Caco-2 (cell line): ENCODE measurements at regions not wholly inside any gene's neighbourhood (a gene's known extent, or its start where the extent isn't known, plus 50 kb on each side); places are given as distances from the start of the nearest gene placed in this dataset.

Experiments used
- BruUV-seq: library from RNA; stranded (reverse); fragments of 400-500 nt; replicated peaks from 2 replicates; lab custom pipeline; 2021; lab: Mats Ljungman, UMichigan
- CTCF ChIA-PET: fragments of 300-600 bp; sonication (Branson Sonifier 250); formaldehyde crosslinking; loops from one replicate; lab custom pipeline; 2022; ENCODE audit warnings: antibody characterized with exemption; lab: Charles Lee
- POLR2A ChIA-PET: fragments of 300-600 bp; sonication (Branson Sonifier 250); formaldehyde crosslinking; loops from one replicate; lab custom pipeline; 2022; ENCODE audit warnings: antibody characterized with exemption; lab: Charles Lee
- DNase-seq, 2 experiments: peaks; one replicate each; pipeline versions ENCODE4 v3.0.0 to v3.0.0-alpha.2; 2020 to 2022
- H3K27me3 ChIP-seq: replicated peaks from 2 replicates; pipeline ENCODE4 v1.6.0; 2011; ENCODE audit warnings: low read length; ENCODE audit not compliant: control insufficient read depth, insufficient read depth
- H3K36me3 ChIP-seq: 2 replicates; pipeline ENCODE4 v1.5.1; 2011; ENCODE audit warnings: low read length; ENCODE audit not compliant: control insufficient read depth, insufficient read depth
- H3K4me1 ChIP-seq: fragments of 250-450 bp; sonication (Bioruptor Pico); 2 replicates; pipeline ENCODE4 v1.5.1; 2020; ENCODE audit warnings: mild to moderate bottlenecking
- H3K4me3 ChIP-seq: 2 replicates; pipeline ENCODE4 v1.5.1; 2011; ENCODE audit warnings: low read depth, mild to moderate bottlenecking, control low read depth, low read length
- H3K9me3 ChIP-seq: fragments of 250-450 bp; sonication (Bioruptor Pico); 2 replicates; pipeline ENCODE4 v1.5.1; 2020; ENCODE audit warnings: mild to moderate bottlenecking, moderate library complexity
- H3K27ac Mint-ChIP-seq: one replicate; pipeline ENCODE4 v1.8.0; 2022; ENCODE audit warnings: mixed read lengths; ENCODE audit not compliant: unreplicated experiment
- H3K27me3 Mint-ChIP-seq: one replicate; pipeline ENCODE4 v1.8.0; 2022; ENCODE audit warnings: mixed read lengths; ENCODE audit not compliant: insufficient read depth, unreplicated experiment
- H3K36me3 Mint-ChIP-seq: one replicate; pipeline ENCODE4 v1.8.0; 2022; ENCODE audit warnings: mild to moderate bottlenecking, mixed read lengths; ENCODE audit not compliant: insufficient read depth, unreplicated experiment
- H3K4me1 Mint-ChIP-seq: one replicate; pipeline ENCODE4 v1.8.0; 2022; ENCODE audit warnings: low read depth, mixed read lengths; ENCODE audit not compliant: unreplicated experiment
- H3K4me3 Mint-ChIP-seq: one replicate; pipeline ENCODE4 v1.8.0; 2022; ENCODE audit warnings: mild to moderate bottlenecking, moderate library complexity, mixed read lengths; ENCODE audit not compliant: unreplicated experiment
- H3K9me3 Mint-ChIP-seq: one replicate; pipeline ENCODE4 v1.8.0; 2022; ENCODE audit warnings: mixed read lengths; ENCODE audit not compliant: unreplicated experiment
- CTCF ChIP-seq, 2 experiments: fragments of 200-600 bp in 1 of 2; IDR thresholded peaks; 1 replicate in 1 of 2; 2 replicates in 1 of 2; pipeline versions ENCODE4 v1.5.1 to v1.8.0; 2011 to 2022; ENCODE audit warnings: antibody characterized with exemption in 1 of 2, control low read depth in 1 of 2, inconsistent platforms in 1 of 2, low read depth in 1 of 2, low read length in 1 of 2, mild to moderate bottlenecking in 1 of 2, moderate library complexity in 1 of 2; ENCODE audit not compliant: insufficient read depth in 1 of 2, severe bottlenecking in 1 of 2, unreplicated experiment in 1 of 2
- intact Hi-C: fragments of 100-400 bp; cut with micrococcal nuclease; formaldehyde crosslinking; loops from one replicate; pipeline ENCODE4 v1.10.0; 2022; ENCODE audit not compliant: unreplicated experiment

- DNase-seq = no peak
- intact Hi-C loops = loop anchor here (10.0 kb wide), 1 partner anchor 884 kb away; the partner anchor contains the start of gene DIPK2A
- Histone ChIP-seq H3K27me3 (no peaks in the 10 kb centered on the region), H3K4me1 (no peaks in the 10 kb centered on the region), H3K9me3 (no peaks in the 10 kb centered on the region), H3K4me3 (no peak overlapping the region), H3K36me3 (no peaks in the 10 kb centered on the region)
- Mint-ChIP-seq H3K4me3 (no peak overlapping the region), H3K27me3 (no peaks in the 10 kb centered on the region), H3K9me3 (no peaks in the 10 kb centered on the region), H3K36me3 (no peaks in the 10 kb centered on the region), H3K27ac (no peak overlapping the region), H3K4me1 (no peaks in the 10 kb centered on the region)
- CTCF ChIA-PET = no interaction called here
- no peak for TF ChIP-seq CTCF (IDR thresholded peaks at IDR 0.05; ENCODE audit: insufficient read depth in 1 of 2, low read depth in 1 of 2, low read length in 1 of 2, severe bottlenecking in 1 of 2, unreplicated experiment in 1 of 2)
- no TSS peak for BruUV-seq
- POLR2A ChIA-PET = no interaction called here
These were observed 887.5 kb downstream of the DIPK2A start for GRCh38 chr3:144859161-144859560.

- intact Hi-C loops = no loop called here
- Histone ChIP-seq H3K36me3 (no peaks in the 10 kb centered on the region), H3K4me1 (no peaks in the 10 kb centered on the region), H3K27me3 (no peaks in the 10 kb centered on the region), H3K4me3 (no peak overlapping the region), H3K9me3 (no peaks in the 10 kb centered on the region)
- Mint-ChIP-seq H3K27ac (no peak overlapping the region), H3K4me3 (no peak overlapping the region), H3K36me3 (no peaks in the 10 kb centered on the region), H3K4me1 (no peaks in the 10 kb centered on the region), H3K27me3 (peaks cover 3% of the 10 kb centered on the region), H3K9me3 (no peaks in the 10 kb centered on the region)
- CTCF ChIA-PET = no interaction called here
- no TSS peak for BruUV-seq
- POLR2A ChIA-PET = no interaction called here
- DNase-seq = no peak
- TF ChIP-seq CTCF (IDR thresholded peaks at IDR 0.05; ENCODE audit: insufficient read depth in 1 of 2, low read depth in 1 of 2, low read length in 1 of 2, severe bottlenecking in 1 of 2, unreplicated experiment in 1 of 2) = no peak
These were observed 893.0 kb downstream of the DIPK2A start for GRCh38 chr3:144864646-144865045.

GRCh38 chr3:144865948-144866347 lies 894.3 kb downstream of the DIPK2A start:
- Histone ChIP-seq H3K36me3 (no peaks in the 10 kb centered on the region), H3K27me3 (no peaks in the 10 kb centered on the region), H3K4me1 (no peaks in the 10 kb centered on the region), H3K4me3 (no peak overlapping the region), H3K9me3 (no peaks in the 10 kb centered on the region)
- H3K4me1 Mint-ChIP-seq = no peaks in the 10 kb centered on the region
- intact Hi-C loops = no loop called here
- POLR2A ChIA-PET = no interaction called here
- DNase-seq = no peak
- CTCF ChIA-PET = no interaction called here
- H3K4me3 Mint-ChIP-seq = no peak overlapping the region
- no peak overlapping the region for H3K27ac Mint-ChIP-seq
- no peaks in the 10 kb centered on the region for H3K9me3 Mint-ChIP-seq
- TF ChIP-seq CTCF (IDR thresholded peaks at IDR 0.05; ENCODE audit: insufficient read depth in 1 of 2, low read depth in 1 of 2, low read length in 1 of 2, severe bottlenecking in 1 of 2, unreplicated experiment in 1 of 2) = no peak
- BruUV-seq = no TSS peak
- no peaks in the 10 kb centered on the region for H3K36me3 Mint-ChIP-seq
- H3K27me3 Mint-ChIP-seq = peaks cover 5% of the 10 kb centered on the region
